HG02678 (cell line): ENCODE measurements at regions not wholly inside any gene's neighbourhood (a gene's known extent, or its start where the extent isn't known, plus 50 kb on each side); places are given as distances from the start of the nearest gene placed in this dataset.
A peak's percentile ranks its signal among the peaks of the same experiment; 100 is the strongest.

Experiments used
- ATAC-seq: cut with Tn5 transposase; IDR thresholded peaks from one replicate; pipeline ENCODE4 v1.9.1; 2021; ENCODE audit warnings: mild to moderate bottlenecking, moderate library complexity; ENCODE audit not compliant: unreplicated experiment

DNA sequence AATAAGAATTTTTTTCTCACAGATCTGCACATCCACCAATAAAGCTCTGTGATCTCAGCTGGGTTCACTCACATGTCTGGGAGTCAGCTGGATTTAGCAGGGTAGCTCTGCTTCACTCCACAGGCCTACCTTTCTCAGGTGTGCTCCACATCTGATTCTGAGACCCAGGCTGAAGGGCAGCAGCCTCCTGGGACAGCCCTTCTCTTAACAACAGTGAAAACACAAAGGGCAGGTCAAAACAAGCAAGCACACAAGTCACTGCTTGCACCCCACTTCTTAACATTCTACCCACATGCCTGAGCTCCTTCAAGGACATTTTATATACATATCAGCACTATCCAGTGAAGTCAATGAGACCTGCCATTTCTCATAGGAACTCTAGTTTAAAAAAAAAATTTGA lies 96.0 kb upstream of the MAP3K4 start:
- no peak for ATAC-seq

DNA sequence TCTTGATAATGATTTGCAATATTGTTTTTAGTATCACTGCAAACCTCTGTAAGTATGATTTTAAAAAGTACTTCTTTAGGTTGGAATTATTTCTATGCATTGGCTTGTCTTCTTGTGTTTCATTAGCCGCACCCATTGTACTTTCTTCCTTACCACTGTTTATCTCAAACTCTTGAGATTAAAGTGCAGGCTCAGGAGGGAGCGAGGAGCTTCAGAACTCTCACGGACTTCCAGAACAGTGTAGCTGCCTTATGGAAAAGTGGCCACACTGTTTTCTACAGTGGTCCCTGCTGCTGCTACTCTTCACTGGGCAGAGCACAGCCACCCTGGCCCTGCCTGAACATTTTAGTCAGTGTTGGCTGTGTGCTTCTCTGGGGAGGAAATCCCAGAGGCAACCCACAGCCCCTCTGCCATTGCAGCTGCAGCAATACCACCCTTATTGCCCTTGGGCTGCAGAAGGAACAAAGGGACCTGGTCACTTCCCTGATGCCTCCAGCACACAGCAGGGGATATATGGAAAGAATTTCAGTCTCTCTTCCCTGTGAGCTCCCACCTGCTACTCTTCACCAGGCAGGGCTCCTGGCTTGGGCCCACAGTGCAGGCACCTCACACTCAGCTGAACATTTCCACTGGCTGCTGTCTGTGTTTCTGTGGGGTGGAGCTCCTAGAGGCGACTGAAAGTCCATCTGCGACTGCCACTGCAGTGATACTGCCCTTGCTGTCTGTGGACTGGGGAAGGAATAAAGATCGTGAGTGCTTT lies 91.7 kb upstream of the MAP3K4 start:
- no peak for ATAC-seq

DNA sequence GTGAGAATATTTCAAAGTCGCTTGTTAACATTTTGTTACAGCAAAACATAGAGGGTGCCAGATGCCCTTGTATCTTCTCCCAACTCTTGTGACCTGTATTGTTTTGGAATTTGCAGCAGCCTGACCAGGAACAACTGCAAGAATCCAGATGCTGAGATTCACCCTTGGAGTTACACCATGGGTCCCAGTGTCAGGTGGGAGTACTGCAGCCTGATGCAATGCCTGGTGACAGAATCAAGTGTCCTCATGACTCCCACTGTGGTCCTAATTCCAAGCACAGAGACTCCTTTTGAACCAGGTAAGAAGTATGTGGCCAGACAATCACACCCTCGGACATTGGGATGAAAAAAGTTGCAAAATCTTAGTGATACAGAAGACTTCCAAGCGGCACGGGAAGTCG lies 79.6 kb upstream of the MAP3K4 start:
- ATAC-seq: no peak

DNA sequence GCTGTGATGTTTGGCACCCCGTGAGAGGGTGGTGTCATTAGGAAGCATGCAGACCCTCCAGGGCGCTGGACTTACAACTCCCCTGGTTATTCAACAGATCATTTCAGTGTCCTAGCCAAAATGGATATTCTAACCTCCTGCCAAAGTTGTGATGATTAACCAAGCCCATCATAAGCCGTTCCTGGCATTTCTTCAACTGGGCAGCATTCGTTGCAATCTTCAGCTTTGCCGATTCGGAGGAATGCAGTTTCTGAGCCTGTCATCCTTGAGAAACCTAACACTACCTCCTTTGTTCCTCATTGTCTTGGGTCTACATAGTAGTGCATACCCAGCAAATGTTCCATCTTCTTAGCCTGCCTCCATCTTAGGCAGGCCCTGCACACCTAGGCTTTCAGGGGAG lies 79.2 kb upstream of the MAP3K4 start:
- no peak for ATAC-seq

DNA sequence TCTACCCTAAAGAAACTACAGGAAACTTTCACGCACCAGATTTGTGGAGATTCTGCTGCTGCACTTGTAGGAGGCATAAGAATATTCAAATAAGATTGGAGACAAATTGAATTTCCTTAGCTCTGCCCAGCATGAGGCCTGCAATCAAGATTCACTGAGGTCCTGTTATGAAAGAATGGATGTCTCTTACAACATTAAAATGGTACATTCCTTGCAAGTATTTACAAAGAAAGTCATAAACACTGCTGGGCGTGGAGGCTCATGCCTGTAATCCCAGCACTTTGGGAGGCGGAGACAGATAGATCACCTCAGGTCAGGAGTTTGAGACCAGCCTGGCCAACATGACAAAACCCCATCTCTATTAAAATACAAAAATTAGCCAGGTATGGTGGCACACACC lies 74.0 kb upstream of the MAP3K4 start:
- ATAC-seq: no peak

DNA sequence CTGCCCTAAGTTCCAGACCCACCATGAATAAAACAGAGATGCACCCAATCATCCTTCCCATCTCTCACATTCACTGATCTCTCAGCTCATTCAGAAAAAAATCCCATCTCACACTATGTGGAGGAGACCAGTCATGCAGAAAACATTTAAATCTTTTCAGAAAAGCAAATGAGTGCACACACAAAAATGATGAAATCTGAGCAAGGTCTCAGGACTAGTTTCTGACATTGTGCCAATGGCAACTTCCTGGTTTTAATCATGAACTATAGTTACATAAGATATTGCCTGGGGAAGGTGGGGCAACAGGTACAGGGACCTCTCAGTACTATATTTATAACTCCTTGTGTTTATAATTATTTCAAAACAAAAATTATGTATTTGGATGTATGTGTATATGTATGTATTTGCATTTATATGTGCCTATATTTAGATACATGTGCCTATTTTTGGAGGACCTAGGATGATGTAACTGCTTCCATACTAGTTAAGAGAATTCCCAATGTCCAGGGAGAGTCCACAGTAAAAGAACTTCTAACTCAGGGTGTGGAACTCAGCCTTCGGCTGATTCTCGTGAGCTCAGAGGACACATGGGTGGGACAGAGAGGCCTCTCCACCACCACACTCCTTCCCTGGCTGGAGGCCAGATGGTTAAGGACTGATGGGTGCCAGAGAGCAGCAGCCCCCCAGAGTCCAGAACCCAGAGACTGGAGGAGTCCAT lies 71.7 kb upstream of the MAP3K4 start:
- no peak for ATAC-seq

DNA sequence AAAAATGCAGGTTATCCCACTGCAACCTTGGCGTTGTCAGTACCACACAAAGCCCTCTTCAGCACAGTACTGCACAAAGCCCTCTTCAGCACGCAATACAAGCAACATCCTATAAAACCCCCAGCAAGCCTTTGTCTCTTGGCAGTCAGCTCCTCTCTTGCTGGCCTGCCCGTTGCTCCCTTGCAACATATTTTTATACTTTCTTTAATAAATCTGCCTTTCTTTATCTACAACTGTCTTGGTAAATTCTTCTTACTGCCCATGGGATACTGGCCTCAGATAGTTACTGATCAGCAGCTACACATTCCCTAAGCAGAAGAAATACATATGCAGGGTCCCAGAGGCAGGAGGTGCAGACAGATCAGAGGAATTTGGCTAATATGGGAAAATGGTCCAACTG lies 70.5 kb upstream of the MAP3K4 start:
- no peak for ATAC-seq

DNA sequence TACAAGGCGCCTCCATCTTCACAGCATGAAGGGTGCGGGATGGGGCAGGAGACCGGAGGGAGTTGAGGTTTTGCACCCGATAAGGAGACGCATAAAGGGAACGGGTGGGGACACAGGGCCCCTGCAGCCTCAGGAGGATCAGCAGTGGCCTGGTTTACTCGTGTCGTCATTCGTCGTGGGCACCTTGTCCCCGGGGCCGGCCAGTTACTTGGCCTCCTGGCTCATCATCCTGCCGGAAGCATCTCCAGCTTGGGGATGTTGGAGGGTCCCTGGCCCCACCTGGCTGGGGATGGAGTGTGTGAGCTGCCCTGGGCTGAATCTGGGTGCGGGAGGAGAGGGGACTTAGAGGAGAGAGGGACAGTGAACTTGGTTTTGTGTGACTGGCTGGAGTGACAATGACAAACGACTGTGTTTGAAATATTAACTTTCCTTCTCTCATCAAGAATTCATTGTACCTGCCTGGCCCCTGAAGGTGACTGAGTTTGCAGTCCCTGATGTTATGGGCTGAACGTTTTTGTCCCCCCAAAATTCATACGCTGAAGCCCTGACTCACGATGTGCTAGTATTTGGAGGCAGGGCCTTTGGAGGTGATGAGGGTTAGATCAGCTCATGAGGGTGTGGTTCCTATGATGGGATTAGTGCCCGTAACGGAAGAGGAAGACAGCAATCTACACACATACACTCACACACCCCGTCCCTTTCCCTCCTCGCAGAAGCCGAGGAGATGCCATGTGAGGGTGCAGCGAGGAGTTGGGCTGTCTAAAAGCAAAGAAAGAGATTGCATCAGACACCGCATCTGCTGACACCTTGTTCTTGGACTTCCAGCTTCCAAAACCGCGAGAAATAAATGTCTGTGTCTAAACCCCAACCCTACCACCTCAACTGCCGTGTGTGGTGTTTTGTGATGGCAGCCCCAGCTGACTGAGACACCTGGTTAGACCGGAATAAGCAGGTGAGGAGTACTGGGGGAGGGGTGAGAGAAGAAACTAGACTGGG lies 65.0 kb upstream of the MAP3K4 start:
- no peak for ATAC-seq

DNA sequence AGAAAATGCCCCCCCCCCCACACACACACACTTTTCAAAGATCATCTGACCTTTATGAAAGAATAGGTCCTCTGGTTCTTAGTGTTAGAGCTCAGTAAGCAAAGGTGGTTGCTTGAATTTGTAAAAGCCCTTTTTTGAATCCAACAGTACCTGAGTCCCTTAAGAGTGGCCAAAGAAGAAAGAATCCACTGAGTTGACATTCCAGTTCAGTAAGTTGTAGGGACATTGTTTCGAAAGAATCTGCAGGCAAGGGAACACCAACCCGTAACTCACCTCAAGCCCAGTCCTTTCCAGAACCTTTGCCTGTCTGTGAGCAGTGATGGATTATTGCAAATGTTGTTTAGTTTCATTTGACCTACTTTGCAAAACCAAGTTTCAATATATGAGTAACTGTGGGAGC lies 64.2 kb upstream of the MAP3K4 start:
- ATAC-seq: no peak

DNA sequence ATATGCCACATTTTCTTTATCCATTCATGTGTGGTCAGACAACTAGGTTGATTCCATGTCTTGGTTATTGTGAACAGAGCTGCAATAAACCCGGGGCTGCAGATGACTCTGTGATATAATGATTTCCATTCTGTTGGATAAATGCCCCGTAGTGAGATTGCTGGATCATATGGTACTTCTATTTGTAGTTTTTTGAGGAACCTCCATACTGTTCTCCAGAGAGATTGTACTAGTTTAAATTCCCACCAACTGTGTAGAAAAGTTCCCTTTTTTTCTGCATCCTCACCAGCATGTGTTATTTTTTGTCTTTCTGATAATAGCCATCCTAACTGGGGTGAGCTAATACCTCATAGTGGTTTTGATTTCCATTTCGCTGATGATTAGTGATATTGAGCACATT lies 62.2 kb upstream of the MAP3K4 start:
- no peak for ATAC-seq

DNA sequence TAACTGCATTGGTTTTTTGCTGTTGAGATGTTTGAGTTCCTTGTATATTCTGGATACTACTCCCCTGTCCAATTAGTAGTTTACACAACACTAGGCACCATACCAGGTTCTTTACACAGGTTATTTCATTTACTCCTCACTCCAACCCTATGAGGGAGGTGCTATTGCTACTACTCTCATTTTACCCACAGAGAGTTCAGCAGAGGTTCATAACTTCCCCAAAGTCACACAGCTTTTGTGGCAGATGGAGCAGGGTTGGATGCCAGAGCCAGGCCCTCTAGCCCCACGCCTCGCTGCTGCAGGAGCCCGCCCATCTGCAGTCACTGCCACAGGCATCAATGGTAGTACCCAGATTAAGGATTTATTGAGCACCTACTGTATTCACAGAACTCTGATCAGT lies 61.7 kb upstream of the MAP3K4 start:
- no peak for ATAC-seq

DNA sequence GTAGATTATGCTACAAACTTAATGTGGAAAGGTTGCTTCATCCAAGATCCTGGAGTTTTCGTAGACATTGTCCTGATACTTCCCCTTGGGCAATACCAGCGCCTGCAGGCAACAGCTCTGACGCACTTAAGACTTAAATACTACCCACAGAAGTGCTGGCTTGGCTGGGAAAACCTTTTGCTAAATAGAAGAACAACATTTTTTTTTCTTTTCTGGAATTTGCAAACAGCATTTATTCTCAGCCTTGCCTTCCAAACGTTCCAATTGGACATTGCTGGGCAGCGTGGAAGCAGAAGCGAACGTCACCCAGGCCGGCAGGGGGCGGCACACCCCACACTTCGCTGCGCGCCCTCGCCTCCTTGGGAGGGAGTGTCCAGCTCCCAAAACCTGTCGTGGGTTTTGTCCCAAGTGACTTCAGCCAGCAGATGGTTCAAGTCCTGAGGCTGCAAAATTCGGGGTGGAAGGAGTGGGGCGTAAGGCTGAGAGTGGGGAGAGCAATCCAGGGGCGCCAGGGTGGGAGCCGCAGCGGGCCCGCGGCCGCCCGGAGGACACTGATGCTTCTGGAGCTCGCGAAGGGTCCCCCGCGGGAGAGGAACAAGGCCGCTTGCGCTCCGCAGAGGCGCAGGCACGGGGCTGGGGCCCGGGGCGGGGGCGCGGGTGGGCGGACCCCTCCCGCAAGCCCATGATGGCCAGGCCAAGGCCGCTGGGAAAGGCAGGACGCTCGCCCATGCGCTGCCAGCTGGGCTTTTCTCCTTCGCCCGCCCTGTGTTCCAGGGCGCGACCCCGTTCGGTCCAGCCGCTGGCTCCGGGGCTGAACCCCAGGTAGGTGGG lies 60.8 kb upstream of the MAP3K4 start:
- ATAC-seq: peak; percentile 86

DNA sequence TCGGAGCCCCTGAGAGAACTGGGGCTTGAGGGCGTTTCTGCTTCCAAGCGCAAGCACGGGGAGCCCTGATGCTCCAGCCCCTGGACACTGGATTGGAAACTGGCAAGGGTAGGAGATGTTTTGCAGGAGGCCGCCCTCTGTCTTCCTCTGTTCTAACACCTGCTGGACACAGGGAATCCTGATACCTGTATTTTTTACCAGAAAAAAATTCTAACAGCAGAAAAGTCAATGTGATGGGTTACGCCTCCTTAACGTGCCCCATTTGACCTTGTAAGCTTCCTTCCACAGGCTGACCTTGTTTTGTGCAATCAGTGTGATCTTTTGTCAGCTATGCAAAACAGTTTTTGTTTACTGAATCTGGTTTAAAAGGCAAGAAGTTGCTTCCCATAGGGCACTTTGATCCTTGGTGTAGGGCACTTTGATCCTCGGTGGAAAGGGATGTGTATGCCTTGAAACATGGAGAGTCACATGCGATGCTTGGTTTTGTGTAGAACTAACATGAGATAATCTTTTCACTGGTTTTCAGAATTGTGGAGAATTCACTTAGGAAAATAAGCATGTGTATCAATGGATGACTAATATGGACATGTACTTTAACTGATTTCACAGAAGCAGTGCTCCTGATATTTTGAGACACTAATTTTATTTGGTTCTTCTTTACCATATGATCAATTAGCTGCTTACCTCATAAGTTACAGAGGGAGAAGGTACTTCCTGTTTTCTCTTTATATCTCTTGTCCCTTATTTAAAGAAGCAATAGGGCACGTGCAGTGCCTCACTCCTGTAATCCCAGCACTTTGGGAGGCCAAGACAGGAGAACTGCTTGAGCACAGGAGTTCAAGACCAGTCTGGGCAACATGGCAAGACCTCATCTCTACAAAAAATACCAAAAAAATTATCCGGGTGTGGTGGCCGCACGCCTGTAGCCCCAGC lies 59.9 kb upstream of the MAP3K4 start:
- no peak for ATAC-seq

DNA sequence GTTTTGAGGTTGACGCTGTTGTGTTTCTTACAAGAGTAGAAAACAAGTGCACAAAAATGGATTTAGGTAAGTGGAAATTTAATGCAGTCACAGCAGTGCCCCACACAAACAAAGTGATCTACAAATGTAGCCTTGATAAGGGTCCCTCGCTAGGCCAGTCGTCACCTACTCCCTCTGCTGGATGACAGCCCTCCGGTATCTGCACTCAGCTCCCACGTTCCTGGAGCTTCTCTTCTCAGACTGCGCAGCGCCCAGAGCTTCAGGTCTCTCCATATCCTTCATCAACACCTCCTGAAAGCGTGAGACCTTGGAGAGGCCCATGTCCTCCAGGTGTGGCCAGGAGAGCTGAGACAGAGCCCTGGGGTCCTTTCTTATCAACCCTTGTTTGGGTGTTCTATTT lies 58.3 kb upstream of the MAP3K4 start:
- ATAC-seq: no peak

DNA sequence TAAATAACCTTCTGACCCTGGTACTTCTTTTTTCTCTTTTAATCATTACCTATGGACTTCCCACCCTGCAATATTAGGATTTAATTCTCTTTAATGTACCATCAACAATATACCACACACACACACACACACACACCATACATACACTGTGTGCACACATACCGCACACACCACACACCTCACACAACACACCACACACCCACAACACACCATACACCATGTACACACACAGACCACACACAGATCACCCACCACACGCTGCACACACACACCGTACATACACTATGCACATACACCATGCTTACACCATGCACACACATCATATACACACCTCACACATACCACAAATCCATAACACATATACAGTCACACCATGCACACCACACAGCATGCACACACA lies 57.4 kb upstream of the MAP3K4 start:
- no peak for ATAC-seq

DNA sequence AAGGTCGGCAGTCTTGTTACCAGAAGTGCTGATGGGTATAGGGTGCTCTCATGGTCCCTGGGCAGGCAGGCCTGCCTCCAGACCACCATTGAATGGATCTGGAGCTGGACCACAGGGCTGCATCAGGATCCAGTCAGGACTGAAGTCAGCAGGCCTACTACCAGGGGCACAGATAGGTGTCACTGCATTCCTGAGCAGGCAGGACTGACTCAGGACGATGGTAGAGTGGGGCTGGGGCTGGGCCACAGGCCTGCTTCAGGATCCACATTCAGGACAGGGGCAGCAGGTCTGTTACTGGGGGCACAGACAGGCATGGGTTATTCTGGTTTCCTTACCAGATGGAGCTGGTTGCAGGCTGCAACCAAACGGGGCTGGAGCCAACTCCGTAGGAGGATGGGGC lies 51.4 kb upstream of the MAP3K4 start:
- no peak for ATAC-seq
